ENCODE measurements at regions not wholly inside any gene's neighbourhood (a gene's known extent, or its start where the extent isn't known, plus 50 kb on each side); places are given as distances from the start of the nearest gene placed in this dataset.

DNA sequence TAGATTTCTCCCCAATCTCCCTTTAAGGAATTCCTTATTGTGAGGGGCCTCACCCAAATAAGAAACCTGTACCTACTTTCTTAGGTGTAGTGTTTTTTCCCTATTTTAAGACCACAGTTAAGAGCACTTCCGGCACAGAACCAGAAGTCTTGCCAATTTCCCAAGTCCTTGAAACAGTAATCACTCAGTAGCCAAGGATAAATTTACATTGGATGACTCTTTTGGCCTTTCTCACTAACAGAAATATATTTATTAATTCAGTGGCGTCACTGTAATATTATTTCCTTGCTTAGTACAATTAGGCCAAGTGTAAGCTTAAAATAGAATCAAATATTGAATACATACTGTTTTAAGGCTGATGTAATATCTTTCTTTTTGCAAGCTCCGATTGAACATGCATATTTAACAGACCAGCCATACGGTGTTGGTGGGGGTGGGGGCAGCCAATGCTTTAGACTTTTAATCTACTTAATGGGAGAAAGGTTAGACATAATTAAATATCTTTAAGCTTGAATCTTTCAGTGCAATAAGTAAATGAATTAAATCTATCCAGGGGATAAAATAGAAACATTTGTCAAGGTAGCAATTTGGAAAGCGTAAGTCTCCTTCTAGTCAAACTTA lies 50.8 kb upstream of the ITGA6 start:
- Mint-ChIP-seq H3K4me3 (ENCODE audit: unreplicated experiment) (no peak overlapping the region), H3K27me3 (ENCODE audit: insufficient read depth, unreplicated experiment) (no peaks in the 10 kb centered on the region), H3K4me1 (ENCODE audit: insufficient read depth, unreplicated experiment) (peaks cover 5% of the 10 kb centered on the region), H3K9me3 (ENCODE audit: unreplicated experiment) (no peaks in the 10 kb centered on the region), H3K27ac (ENCODE audit: low read depth, unreplicated experiment) (no peak overlapping the region), H3K36me3 (ENCODE audit: insufficient read depth, unreplicated experiment) (no peaks in the 10 kb centered on the region)
- CTCF ChIA-PET, result no interaction called here
- intact Hi-C loops (cut with micrococcal nuclease), result no loop called here
- POLR2A ChIA-PET, result no interaction called here
- TF ChIP-seq, protein P1, sequence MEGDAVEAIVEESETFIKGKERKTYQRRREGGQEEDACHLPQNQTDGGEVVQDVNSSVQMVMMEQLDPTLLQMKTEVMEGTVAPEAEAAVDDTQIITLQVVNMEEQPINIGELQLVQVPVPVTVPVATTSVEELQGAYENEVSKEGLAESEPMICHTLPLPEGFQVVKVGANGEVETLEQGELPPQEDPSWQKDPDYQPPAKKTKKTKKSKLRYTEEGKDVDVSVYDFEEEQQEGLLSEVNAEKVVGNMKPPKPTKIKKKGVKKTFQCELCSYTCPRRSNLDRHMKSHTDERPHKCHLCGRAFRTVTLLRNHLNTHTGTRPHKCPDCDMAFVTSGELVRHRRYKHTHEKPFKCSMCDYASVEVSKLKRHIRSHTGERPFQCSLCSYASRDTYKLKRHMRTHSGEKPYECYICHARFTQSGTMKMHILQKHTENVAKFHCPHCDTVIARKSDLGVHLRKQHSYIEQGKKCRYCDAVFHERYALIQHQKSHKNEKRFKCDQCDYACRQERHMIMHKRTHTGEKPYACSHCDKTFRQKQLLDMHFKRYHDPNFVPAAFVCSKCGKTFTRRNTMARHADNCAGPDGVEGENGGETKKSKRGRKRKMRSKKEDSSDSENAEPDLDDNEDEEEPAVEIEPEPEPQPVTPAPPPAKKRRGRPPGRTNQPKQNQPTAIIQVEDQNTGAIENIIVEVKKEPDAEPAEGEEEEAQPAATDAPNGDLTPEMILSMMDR (IDR thresholded peaks at IDR 0.05; ENCODE audit: unreplicated experiment), result no peak
- BruUV-seq (replicated peaks), result no TSS peak
- DNase-seq (ENCODE audit: unreplicated experiment), result no peak

DNA sequence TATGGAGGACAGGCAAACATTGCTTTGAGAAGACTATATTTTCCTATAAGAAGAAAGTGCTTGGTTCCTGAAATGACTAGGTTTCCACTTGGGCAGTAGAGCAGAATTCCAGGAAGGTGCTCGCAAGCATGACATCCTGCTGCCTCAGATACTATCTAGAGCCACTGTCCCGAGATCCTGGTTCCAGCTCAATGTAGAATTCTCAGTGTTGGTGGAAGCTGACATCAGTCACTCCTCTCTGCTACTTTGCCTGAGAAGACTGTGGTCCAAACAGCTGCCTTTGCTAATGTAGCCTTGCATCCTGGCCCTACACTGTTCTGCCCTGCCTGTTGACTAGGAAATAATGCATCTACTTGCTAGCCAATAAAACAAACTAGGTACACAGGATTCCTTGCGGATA lies 50.0 kb upstream of the ITGA6 start:
- H3K4me3 Mint-ChIP-seq (ENCODE audit: unreplicated experiment), result no peak overlapping the region
- intact Hi-C loops (cut with micrococcal nuclease), result no loop called here
- peaks cover 2% of the 10 kb centered on the region for H3K4me1 Mint-ChIP-seq (ENCODE audit: insufficient read depth, unreplicated experiment)
- H3K27ac Mint-ChIP-seq (ENCODE audit: low read depth, unreplicated experiment), result no peak overlapping the region
- H3K36me3 Mint-ChIP-seq (ENCODE audit: insufficient read depth, unreplicated experiment), result no peaks in the 10 kb centered on the region
- no peaks in the 10 kb centered on the region for H3K9me3 Mint-ChIP-seq (ENCODE audit: unreplicated experiment)
- ChIA-PET POLR2A (interaction anchor here (0.6 kb wide), 1 partner anchor 515 kb away, joined by 3 read pairs; no protein-coding TSS in a partner anchor), CTCF (no interaction called here)
- H3K27me3 Mint-ChIP-seq (ENCODE audit: insufficient read depth, unreplicated experiment), result no peaks in the 10 kb centered on the region
- no peak for DNase-seq (ENCODE audit: unreplicated experiment)
- no TSS peak for BruUV-seq (replicated peaks)
- TF ChIP-seq, protein P1 (IDR thresholded peaks at IDR 0.05; ENCODE audit: unreplicated experiment), result no peak

All from MCF 10A (cell line).